HepG2 (cell line): ENCODE measurements at regions not wholly inside any gene's neighbourhood (a gene's known extent, or its start where the extent isn't known, plus 50 kb on each side); places are given as distances from the start of the nearest gene placed in this dataset.

Experiments used
- ATAC-seq: fragments of 200-7000 bp; cut with Tn5 transposase; 3 replicates; pipeline ENCODE4 v1.9.1; 2020; ENCODE audit warnings: mild to moderate bottlenecking, moderate library complexity
- BruUV-seq: library from RNA; stranded (reverse); fragments of 400-500 nt; replicated peaks from 2 replicates; lab custom pipeline; 2021; lab: Mats Ljungman, UMichigan
- CTCF ChIA-PET: fragments of 300-600 bp; formaldehyde crosslinking; extraction: SDS; loops from one replicate; lab custom pipeline; 2021; ENCODE audit warnings: low total read pairs, inconsistent platforms, low intra/inter-chr PET ratio; lab: Yijun Ruan, JAX
- POLR2A ChIA-PET: fragments of 350-600 bp; sonication (Branson Sonifier 250); formaldehyde crosslinking; loops from one replicate; lab custom pipeline; 2020; ENCODE audit warnings: antibody characterized with exemption, inconsistent platforms; lab: Yijun Ruan, JAX
- DNase-seq: peaks from one replicate; pipeline ENCODE4 v3.0.0-alpha.2; 2015; ENCODE audit warnings: low spot score
- FAIRE-seq: peaks from 3 replicates; lab custom pipeline; 2011; peaks lifted over from hg19 to GRCh38; lab: Jason Lieb, UNC
- H2AFZ ChIP-seq: one replicate; pipeline ENCODE4 v1.6.1; 2011; ENCODE audit warnings: low read length, inconsistent platforms
- H3K27ac ChIP-seq: fragments of 300-600 bp; 3 replicates; pipeline ENCODE4 v1.8.0; 2011; ENCODE audit warnings: mixed run types, mild to moderate bottlenecking, mixed read lengths, low read length, inconsistent platforms; ENCODE audit not compliant: insufficient read depth; ENCODE audit errors: extremely low read length
- H3K27me3 ChIP-seq, 2 experiments: fragments of 200-600 bp in 1 of 2; 2 replicates in 1 of 2; 3 replicates in 1 of 2; pipeline versions ENCODE4 v1.6.0 to v1.8.0; 2011; ENCODE audit warnings: low read length in 2 of 2, mild to moderate bottlenecking in 2 of 2, moderate library complexity in 2 of 2, inconsistent platforms in 1 of 2; ENCODE audit not compliant: insufficient read depth in 2 of 2, control insufficient read depth in 1 of 2
- H3K36me3 ChIP-seq, 2 experiments: fragments of 200-600 bp in 1 of 2; replicated peaks in 1 of 2; 2 replicates in 1 of 2; 3 replicates in 1 of 2; pipeline versions ENCODE4 v1.5.1 to v1.8.0; 2011; ENCODE audit warnings: low read length in 2 of 2, inconsistent platforms in 1 of 2; ENCODE audit not compliant: insufficient read depth in 2 of 2, control insufficient read depth in 1 of 2
- H3K4me1 ChIP-seq: 2 replicates; pipeline ENCODE4 v1.5.1; 2012; ENCODE audit warnings: low read length, inconsistent platforms; ENCODE audit not compliant: insufficient read depth
- H3K4me2 ChIP-seq: 2 replicates; pipeline ENCODE4 v1.6.0; 2011; ENCODE audit warnings: low read depth, low read length, inconsistent platforms
- H3K4me3 ChIP-seq, 3 experiments: fragments of 200-600 bp in 1 of 3; sonication (generic), shearing (Covaris generic) in 1 of 3; replicated peaks in 1 of 3; 2 replicates each; pipeline ENCODE4 v1.5.1; 2011 to 2016; ENCODE audit warnings: low read length in 3 of 3, inconsistent platforms in 2 of 3, low read depth in 2 of 3, mild to moderate bottlenecking in 2 of 3, control low read depth in 1 of 3, mixed read lengths in 1 of 3; ENCODE audit not compliant: insufficient read depth in 1 of 3
- H3K79me2 ChIP-seq: one replicate; pipeline ENCODE4 v1.6.1; 2011; ENCODE audit warnings: low read length, inconsistent platforms; ENCODE audit not compliant: insufficient read depth
- H3K9ac ChIP-seq: 2 replicates; pipeline ENCODE4 v1.6.0; 2011; ENCODE audit warnings: mild to moderate bottlenecking, low read depth, low read length, inconsistent platforms; ENCODE audit not compliant: insufficient read depth
- H3K9me3 ChIP-seq: 2 replicates; pipeline ENCODE4 v1.5.1; 2012; ENCODE audit warnings: mild to moderate bottlenecking, low read length
- H4K20me1 ChIP-seq: 2 replicates; pipeline ENCODE4 v1.6.0; 2011; ENCODE audit warnings: inconsistent platforms, mild to moderate bottlenecking, low read length, moderate library complexity; ENCODE audit not compliant: insufficient read depth
- AGO2 ChIP-seq: fragments of 200-400 bp; formaldehyde crosslinking; optimal IDR thresholded peaks from 2 replicates; pipeline ENCODE3; 2017; ENCODE audit warnings: mild to moderate bottlenecking, low read depth, low read length, moderate library complexity
- CEBPB ChIP-seq: IDR thresholded peaks from 2 replicates; pipeline ENCODE4 v1.6.1; 2011; ENCODE audit warnings: low read depth, low read length, improper control_type of control experiment, borderline replicate concordance
- CEBPG ChIP-seq: IDR thresholded peaks from 2 replicates; pipeline ENCODE4 v1.6.1; 2016
- TRIM24 ChIP-seq: sonication (generic); formaldehyde crosslinking; IDR thresholded peaks from 2 replicates; pipeline ENCODE4 v1.8.0; 2022; ENCODE audit warnings: mild to moderate bottlenecking, missing genetic modification reagents
- ZNF12 ChIP-seq: sonication (generic); formaldehyde crosslinking; IDR thresholded peaks from 2 replicates; pipeline ENCODE4 v1.5.0; 2020; ENCODE audit warnings: missing genetic modification reagents
- ZNF616 ChIP-seq: sonication (generic); formaldehyde crosslinking; IDR thresholded peaks from 2 replicates; pipeline ENCODE4 v1.5.0; 2020; ENCODE audit warnings: low read depth, mild to moderate bottlenecking, missing genetic modification reagents
- WGBS: methylation state at CpG from one replicate; pipeline ENCODE4 v1.1.6; 2017; ENCODE audit warnings: low lambda C conversion rate; 5-methylcytosine and 5-hydroxymethylcytosine counted together
- in situ Hi-C: cut with HindIII; loops from 2 replicates; pipeline ENCODE4 v1.10.0; 2017; ENCODE audit warnings: low pct_unique_long_range_greater_than_20kb; ENCODE audit not compliant: extremely low pct_ligation_motif_present
- intact Hi-C: fragments of 100-400 bp; cut with micrococcal nuclease; formaldehyde crosslinking; loops from one replicate; pipeline ENCODE4 v1.10.0; 2022; ENCODE audit not compliant: unreplicated experiment
- TF ChIP-seq, protein P1 (sequence below), 2 experiments: sonication (generic) in 1 of 2; formaldehyde crosslinking in 1 of 2; IDR thresholded peaks; 2 replicates each; pipeline versions ENCODE4 v1.4.0 to v1.6.1; 2018 to 2020; ENCODE audit warnings: missing genetic modification reagents in 2 of 2, borderline replicate concordance in 1 of 2, low read depth in 1 of 2, mild to moderate bottlenecking in 1 of 2, missing biosample characterization in 1 of 2
- TF ChIP-seq, protein P2 (sequence below): sonication (generic); formaldehyde crosslinking; IDR thresholded peaks from 2 replicates; pipeline ENCODE4 v1.5.0; 2020; ENCODE audit warnings: mild to moderate bottlenecking, missing genetic modification reagents

DNA sequence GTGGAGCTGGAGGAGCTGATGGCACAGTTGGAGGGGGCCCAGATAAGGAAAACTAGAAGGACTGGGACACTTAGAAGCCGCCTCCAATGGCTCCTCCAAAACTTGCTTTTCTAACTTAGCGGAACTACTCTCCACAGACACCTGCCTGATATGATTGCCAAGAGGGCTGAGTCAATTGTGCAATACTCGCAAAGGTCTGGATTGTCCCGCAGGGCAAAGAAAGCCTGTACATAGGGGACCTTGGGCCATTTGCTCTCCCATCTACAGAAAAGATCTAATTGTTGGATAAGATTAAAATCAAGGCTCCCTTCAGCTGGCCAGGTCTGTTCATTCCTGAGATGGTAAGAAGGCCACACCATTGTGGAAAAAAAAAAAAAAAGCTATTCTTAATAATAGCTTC is 69.7 kb upstream of the ATP11B start:
- ChIA-PET CTCF (no interaction called here), POLR2A (no interaction called here)
- H2AFZ ChIP-seq: no peak overlapping the region
- H4K20me1 ChIP-seq: no peaks in the 10 kb centered on the region
- no peak overlapping the region for H3K9ac ChIP-seq
- no peaks in the 10 kb centered on the region for H3K9me3 ChIP-seq
- no peak overlapping the region for H3K27ac ChIP-seq
- peaks cover 0 to 23% of the 10 kb centered on the region in 2 experiments; a peak in 2 of 5 replicates for H3K27me3 ChIP-seq
- WGBS: 23% methylated on average over 3 of the region's 4 CpGs
- TF ChIP-seq TRIM24 (CRISPR knock-in tag) (no peak), AGO2 (no peak), ZNF12 (CRISPR knock-in tag) (no peak), ZNF616 (CRISPR knock-in tag) (no peak), CEBPB (peak; percentile 88), CEBPG (CRISPR knock-in tag) (peak; percentile 64)
- TF ChIP-seq, protein P1, sequence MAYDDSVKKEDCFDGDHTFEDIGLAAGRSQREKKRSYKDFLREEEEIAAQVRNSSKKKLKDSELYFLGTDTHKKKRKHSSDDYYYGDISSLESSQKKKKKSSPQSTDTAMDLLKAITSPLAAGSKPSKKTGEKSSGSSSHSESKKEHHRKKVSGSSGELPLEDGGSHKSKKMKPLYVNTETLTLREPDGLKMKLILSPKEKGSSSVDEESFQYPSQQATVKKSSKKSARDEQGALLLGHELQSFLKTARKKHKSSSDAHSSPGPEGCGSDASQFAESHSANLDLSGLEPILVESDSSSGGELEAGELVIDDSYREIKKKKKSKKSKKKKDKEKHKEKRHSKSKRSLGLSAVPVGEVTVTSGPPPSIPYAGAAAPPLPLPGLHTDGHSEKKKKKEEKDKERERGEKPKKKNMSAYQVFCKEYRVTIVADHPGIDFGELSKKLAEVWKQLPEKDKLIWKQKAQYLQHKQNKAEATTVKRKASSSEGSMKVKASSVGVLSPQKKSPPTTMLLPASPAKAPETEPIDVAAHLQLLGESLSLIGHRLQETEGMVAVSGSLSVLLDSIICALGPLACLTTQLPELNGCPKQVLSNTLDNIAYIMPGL (CRISPR knock-in tag; IDR thresholded peaks at IDR 0.05; ENCODE audit: borderline replicate concordance in 1 of 2, low read depth in 1 of 2): no peak
- TF ChIP-seq, protein P2, sequence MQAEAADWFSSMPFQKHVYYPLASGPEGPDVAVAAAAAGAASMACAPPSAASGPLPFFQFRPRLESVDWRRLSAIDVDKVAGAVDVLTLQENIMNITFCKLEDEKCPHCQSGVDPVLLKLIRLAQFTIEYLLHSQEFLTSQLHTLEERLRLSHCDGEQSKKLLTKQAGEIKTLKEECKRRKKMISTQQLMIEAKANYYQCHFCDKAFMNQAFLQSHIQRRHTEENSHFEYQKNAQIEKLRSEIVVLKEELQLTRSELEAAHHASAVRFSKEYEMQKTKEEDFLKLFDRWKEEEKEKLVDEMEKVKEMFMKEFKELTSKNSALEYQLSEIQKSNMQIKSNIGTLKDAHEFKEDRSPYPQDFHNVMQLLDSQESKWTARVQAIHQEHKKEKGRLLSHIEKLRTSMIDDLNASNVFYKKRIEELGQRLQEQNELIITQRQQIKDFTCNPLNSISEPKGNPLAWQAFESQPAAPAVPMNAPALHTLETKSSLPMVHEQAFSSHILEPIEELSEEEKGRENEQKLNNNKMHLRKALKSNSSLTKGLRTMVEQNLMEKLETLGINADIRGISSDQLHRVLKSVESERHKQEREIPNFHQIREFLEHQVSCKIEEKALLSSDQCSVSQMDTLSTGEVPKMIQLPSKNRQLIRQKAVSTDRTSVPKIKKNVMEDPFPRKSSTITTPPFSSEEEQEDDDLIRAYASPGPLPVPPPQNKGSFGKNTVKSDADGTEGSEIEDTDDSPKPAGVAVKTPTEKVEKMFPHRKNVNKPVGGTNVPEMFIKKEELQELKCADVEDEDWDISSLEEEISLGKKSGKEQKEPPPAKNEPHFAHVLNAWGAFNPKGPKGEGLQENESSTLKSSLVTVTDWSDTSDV (CRISPR knock-in tag): no peak
- peak; percentile 55; the same call in 2 of the 3 replicates for ATAC-seq
- no peaks in the 10 kb centered on the region for H3K79me2 ChIP-seq
- in situ Hi-C loops: no loop called here
- H3K4me3 ChIP-seq: no peak overlapping the region
- no peak for DNase-seq
- BruUV-seq: no TSS peak
- no peaks in the 10 kb centered on the region for H3K36me3 ChIP-seq
- no peak for FAIRE-seq
- H3K4me2 ChIP-seq: no peak overlapping the region
- no peaks in the 10 kb centered on the region for H3K4me1 ChIP-seq
- intact Hi-C loops: no loop called here
